ENCODE measurements at regions not wholly inside any gene's neighbourhood (a gene's known extent, or its start where the extent isn't known, plus 50 kb on each side); places are given as distances from the start of the nearest gene placed in this dataset.

- DNase-seq, result no peak
Observed at GRCh38 chr1:83769594-83770318, 229.2 kb downstream of the TTLL7 start.

DNA sequence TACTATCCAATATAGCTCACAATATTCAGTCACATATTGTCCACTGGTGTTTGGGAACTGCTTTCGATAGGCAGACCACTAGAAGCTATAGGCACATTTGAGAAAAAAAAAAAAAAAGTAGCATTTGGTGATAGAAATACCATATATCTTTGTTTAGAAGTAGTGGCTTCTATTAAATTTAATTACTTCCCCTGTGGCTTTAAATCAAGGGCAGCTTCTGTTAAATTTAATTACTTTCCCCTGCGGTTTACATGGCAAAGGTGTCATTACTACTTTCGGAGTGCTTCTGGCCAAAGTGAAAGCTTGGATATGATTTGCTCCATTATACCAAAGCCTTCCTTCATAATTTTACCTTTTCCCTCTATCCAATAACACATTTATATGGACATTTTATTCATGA is 229.9 kb downstream of the TTLL7 start:
- no peak for DNase-seq

DNA sequence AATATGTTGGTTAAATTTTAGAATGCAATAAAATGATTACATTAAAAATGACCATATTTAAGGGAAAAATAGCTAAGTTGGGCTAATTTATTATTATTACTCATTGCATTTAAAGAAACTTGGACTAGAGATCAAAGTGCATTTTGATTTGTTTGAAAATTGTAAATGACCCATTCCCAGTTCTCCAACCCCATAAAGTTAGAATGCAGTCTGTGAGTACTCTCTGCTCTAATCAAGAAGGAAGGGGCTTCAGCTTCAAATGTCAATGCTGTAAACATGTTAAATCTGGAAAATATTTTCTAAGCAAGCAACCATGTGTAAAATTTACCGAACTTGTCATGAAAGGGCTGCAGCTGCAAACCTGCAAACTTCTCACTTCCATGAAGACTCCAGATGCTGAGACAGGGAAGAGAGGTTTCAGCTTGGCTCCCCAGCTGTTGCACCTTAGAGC is 232.7 kb downstream of the TTLL7 start:
- no peak for DNase-seq

- DNase-seq, result no peak
Observed at GRCh38 chr1:83765125-83765524, 233.8 kb downstream of the TTLL7 start.

DNA sequence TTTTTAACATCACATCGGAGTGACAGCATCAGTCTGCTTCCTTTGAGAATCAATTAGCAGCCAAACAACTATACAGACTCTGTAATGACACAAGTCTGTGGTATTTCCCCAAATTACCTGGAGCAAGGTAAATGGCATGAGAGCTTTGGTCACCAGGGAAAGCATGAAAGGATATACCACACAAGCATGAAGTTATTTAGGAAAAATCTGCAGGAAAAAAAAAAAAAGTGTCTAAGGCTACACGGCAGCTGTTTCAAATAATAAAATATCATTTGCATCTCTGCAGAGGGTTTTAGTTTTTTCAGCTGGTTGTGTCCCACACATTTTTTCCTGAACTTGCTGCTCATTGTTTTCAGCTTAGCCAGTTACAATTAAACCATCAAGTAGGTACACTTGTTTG is 234.7 kb downstream of the TTLL7 start:
- no peak for DNase-seq

DNA sequence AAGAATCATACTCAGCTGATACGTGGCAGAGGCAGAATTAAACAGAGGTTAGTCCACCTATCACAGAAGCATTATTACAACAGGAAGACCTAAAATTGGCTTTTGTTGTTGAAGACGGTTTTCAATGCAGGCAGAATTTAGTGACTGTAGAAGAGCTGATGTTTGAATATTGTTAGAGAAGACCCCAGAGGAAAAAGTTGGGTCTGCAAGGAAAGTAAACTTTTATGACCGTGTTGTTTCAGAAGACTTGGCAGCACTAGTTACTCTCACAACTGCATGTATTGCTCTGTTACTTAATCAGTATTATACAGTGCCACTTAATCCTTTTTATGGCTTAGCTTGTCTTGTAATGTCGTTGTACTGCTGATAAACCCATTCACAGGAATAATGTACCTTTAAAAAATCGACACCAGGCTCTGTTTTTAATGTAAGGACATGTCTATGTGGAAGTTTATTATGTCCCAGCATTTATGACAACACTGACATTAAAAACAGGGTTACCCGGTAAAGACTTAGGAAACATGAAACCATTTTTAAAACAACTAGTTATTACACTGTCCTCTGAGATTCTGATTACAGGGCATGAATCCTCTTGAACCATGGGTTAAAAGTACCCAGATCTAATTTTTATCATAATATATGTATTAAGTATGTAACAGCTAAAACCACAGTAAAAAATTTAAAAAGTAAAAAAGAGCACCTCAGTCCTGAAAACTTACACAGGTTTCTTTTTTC is 235.4 kb downstream of the TTLL7 start:
- no peak for DNase-seq

DNA sequence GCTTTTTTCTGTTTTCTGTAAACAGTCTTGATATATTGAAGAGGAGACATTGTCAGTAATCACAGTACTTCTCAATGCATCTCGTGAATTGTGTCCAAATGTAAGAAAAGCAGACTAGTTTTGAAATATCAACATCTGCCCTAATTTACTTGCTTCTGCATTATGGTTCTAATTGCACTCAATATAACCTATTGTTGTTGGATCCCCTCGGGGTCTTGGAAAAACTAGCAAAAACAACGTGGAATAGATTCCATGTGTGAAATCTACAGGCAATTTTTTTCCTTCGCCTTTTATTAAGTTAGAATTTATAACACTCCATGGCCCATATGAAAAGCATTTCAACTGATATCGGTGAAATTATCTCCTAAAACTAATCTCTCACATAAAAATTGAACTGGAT is 236.5 kb downstream of the TTLL7 start:
- no peak for DNase-seq

GRCh38 chr1:83762039-83762365 is 236.9 kb downstream of the TTLL7 start:
- no peak for DNase-seq

DNA sequence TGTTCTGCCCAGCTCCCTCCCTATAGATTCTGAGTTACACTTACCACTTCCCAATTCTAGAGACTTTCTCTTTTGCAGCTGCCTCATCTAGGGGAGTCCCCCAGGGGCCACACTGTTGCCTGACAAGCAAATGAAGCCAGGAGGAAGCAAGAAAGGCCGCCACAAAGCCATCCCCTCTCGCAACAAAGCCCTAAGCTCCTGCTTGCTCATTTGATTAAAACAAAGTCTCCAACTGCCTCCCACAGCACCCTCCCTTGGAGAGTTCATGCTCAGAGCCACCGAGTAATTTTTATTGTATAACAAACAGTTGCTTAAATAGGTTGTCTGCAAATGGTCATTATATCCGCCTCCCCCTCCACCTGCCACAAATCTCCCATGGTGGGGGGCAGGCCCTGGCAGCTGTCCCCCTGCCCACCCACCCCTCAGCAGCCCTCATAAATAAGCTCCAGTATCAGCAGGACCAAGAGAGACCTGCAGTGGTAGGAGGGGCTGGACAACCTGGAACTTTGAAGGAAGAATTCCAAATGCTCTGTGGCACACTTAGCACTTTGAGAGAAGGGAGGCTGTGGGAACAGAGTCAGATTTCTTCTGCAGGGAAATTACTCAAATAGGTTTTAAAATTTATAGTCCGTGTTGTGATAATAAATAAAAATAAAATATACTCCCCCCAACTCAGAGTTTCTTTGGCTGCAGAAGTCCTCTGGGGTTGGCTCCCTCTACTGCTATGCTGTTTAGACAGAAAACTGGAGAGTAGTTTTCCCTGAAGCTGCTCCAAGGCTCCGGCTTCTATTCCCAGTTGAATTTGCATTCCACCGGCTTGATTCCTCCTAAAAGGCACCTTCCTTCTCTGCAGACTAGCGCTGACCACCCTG is 237.5 kb downstream of the TTLL7 start:
- no peak for DNase-seq

DNA sequence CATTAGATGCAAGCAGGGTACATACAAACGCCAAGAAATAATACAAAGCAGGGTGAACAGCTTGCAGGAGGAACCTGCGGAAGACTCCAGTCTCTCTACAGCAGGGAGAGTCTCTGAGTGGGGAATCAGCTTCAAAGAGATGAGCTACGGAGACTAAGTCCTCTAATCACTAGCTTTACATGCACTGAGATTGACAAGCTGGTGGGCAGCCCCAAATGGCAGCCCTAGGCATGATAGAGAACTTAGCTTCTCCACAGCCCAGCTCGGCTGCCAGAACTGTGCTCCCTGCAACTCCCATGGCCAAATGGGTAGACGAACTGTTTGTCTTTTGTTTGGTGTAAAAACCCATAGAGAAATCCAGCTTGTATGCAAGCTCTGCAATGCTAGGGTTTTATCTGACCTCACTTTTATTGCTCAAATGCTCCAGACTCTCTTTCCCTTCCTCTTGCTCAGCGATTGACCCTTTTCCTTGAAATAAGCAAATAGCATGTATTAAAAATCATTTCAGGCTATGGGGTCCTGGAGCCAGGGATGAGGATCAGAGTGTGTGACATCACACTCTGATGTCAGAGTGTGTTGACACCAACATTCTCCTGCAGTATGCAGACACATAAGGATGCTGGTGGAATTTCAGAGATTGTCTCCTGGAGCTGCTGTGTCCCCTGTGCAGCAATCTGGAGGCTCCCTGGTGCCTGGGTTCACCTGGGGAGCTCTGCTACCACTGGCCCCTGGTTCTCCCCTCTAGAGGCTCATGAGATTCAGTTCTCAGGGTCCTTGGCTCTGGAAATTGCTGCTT is 238.5 kb downstream of the TTLL7 start:
- DNase-seq, result no peak

DNA sequence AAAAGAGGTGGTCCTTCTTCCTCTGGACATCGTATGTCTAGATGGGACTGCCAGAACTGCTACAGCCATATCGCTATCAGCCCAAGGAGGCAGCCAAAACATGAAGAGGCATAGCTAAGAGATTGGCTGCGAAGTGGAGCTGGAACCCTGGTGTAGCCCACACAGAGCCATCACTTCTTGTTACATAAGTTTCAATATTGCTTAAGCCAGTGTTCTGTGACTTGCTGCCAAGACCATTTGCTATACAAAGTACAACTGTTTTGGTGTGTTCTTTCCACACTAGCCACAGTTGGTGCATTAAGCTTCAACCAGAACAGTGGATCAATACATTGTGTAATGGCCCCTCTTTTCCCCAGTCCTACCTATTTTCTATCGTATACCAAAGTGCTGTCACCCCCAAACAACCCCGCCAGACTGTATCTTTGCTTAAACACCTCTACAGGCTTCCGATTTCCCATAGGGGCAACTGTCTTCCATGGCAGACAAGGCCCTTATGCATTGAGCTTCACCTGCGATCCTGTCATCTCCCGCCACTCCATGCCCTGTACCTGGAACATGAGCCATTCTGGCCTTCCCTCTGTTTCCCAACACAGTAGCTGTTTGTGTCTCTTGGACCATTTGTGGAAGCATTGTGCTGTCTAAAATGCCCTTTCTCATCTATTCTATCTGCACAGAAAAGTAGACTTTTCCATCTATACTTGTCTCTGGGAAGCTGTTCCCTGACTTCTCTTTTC is 241.8 kb downstream of the TTLL7 start:
- no peak for DNase-seq

- no peak for DNase-seq
Observed at GRCh38 chr1:83751602-83752001, 247.3 kb downstream of the TTLL7 start.

- no peak for DNase-seq
Observed at GRCh38 chr1:83750201-83750600, 248.7 kb downstream of the TTLL7 start.

GRCh38 chr1:83747853-83748482 is 251.0 kb downstream of the TTLL7 start:
- DNase-seq, result no peak

- DNase-seq, result no peak
Observed at GRCh38 chr1:83746234-83746633, 252.7 kb downstream of the TTLL7 start.

- no peak for DNase-seq
Observed at GRCh38 chr1:83742446-83742845, 256.5 kb downstream of the TTLL7 start.

DNA sequence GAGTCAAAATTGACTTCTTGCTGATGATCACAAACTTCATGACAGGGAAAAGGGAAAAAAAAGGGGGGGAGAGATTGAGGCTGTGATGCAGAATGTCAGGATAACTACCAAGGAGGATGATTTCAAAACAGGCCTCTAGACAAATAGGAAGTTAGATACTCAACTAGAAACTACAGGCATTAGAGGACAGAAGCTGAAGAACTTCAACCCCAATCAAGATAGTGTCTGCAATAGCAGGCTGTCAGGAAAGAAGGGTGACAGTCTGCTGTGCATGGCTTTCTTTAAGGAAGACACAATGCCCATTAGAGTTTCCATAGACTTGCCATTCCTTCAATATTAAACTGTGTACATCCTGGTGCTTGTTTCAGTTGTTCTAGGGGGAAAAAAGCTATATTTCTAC is 257.2 kb downstream of the TTLL7 start:
- DNase-seq, result no peak

DNA sequence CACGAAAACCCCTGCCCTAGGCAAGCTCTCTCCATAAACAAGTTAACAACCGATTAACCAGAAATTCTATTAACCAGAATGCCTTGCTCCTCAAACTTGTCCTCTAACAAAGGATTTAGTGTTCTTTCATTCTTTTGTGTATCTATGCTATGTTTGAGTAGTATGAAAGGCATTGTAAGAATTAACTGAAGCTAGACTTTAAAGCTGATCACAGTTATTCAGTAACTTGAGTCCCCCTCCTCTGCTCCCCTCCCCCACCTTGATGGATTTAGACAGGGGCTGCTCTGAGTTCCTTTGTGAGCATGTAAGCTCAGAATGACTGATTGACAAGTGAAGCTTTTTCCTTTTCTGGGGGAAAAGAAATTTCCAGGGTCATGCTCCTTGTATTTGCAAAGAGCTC is 257.6 kb downstream of the TTLL7 start:
- DNase-seq, result no peak

- no peak for DNase-seq
Observed at GRCh38 chr1:83735526-83735925, 263.4 kb downstream of the TTLL7 start.

DNA sequence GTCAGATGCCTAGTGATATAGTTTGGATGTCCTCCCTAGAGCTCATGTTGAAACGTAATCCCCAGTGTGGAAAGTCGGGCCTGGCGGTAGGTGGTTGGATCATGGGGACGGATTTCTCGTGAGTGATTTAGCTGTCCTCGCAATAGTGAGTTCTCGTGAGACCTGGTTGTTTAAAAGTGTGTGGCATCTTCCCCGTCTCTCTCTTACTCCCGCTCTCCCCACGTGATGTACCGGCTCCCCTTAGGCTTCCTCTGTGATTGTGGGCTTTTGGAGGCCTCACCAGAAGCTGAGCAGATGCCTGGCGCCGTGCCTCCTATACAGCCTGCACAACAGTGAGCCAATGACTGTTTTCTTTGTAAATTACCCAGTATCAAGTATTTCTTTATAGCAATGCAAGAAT is 264.5 kb downstream of the TTLL7 start:
- no peak for DNase-seq

GRCh38 chr1:83725735-83726360 is 273.1 kb downstream of the TTLL7 start:
- no peak for DNase-seq
